Fibroblast of the aortic adventitia (primary cell): ENCODE measurements at regions not wholly inside any gene's neighbourhood (a gene's known extent, or its start where the extent isn't known, plus 50 kb on each side); places are given as distances from the start of the nearest gene placed in this dataset.

Experiments used
- DNase-seq: peaks from one replicate; pipeline ENCODE4 v3.0.0-alpha.2; 2010; ENCODE audit warnings: low read depth
- H3K4me3 ChIP-seq: 2 replicates; pipeline ENCODE4 v1.5.1; 2011; ENCODE audit warnings: low read depth, mild to moderate bottlenecking, control low read depth, low read length, moderate library complexity
- CTCF ChIP-seq: IDR thresholded peaks from 2 replicates; pipeline ENCODE4 v1.5.1; 2011; ENCODE audit warnings: mild to moderate bottlenecking, low read length, control low read depth, inconsistent platforms; ENCODE audit not compliant: insufficient read depth

GRCh38 chr16:74052016-74052415 lies 244.6 kb upstream of the PSMD7 start:
- no peak overlapping the region for H3K4me3 ChIP-seq
- TF ChIP-seq CTCF: no peak
- DNase-seq: no peak

- H3K4me3 ChIP-seq: no peak overlapping the region
- no peak for TF ChIP-seq CTCF
- DNase-seq: no peak
Observed at GRCh38 chr16:74049027-74049426, 247.6 kb upstream of the PSMD7 start.

GRCh38 chr16:74046524-74046923 lies 250.1 kb upstream of the PSMD7 start:
- DNase-seq: no peak
- no peak for TF ChIP-seq CTCF
- no peak overlapping the region for H3K4me3 ChIP-seq

- TF ChIP-seq CTCF: no peak
- DNase-seq: no peak
- H3K4me3 ChIP-seq: no peak overlapping the region
Observed at GRCh38 chr16:74045513-74045912, 251.1 kb upstream of the PSMD7 start.

GRCh38 chr16:74035816-74036215 lies 260.8 kb upstream of the PSMD7 start:
- DNase-seq: no peak
- TF ChIP-seq CTCF: no peak
- H3K4me3 ChIP-seq: no peak overlapping the region

- no peak for TF ChIP-seq CTCF
- H3K4me3 ChIP-seq: no peak overlapping the region
- DNase-seq: peak; percentile 0
Observed at GRCh38 chr16:74034862-74035261, 261.8 kb upstream of the PSMD7 start.

GRCh38 chr16:74034200-74034599 lies 262.4 kb upstream of the PSMD7 start:
- no peak overlapping the region for H3K4me3 ChIP-seq
- TF ChIP-seq CTCF: no peak
- DNase-seq: no peak
